ENCODE measurements at regions not wholly inside any gene's neighbourhood (a gene's known extent, or its start where the extent isn't known, plus 50 kb on each side); places are given as distances from the start of the nearest gene placed in this dataset.

GRCh38 chr1:73463873-73464272, 734.1 kb downstream of the LRRIQ3 start:
- TF ChIP-seq CTCF (IDR thresholded peaks at IDR 0.05) (no peak), ZFX (IDR thresholded peaks at IDR 0.05; ENCODE audit: borderline replicate concordance) (no peak)

Measured in 22Rv1 (cell line).